Neuronal stem cell (in vitro differentiated cells): ENCODE measurements at regions not wholly inside any gene's neighbourhood (a gene's known extent, or its start where the extent isn't known, plus 50 kb on each side); places are given as distances from the start of the nearest gene placed in this dataset.
A peak's percentile ranks its signal among the peaks of the same experiment; 100 is the strongest.

ENCODE experiments used
- DNase-seq: peaks from one replicate; pipeline ENCODE4 v3.0.0-alpha.2; 2013; ENCODE audit warnings: low spot score
- H2AFZ ChIP-seq: one replicate; pipeline ENCODE4 v1.6.1; 2013; ENCODE audit warnings: mild to moderate bottlenecking, low read length, inconsistent platforms
- H2AK5ac ChIP-seq: 2 replicates; pipeline ENCODE4 v1.6.1; 2013; ENCODE audit warnings: low read depth, mild to moderate bottlenecking, inconsistent platforms, low read length, moderate library complexity, mixed read lengths
- H2BK120ac ChIP-seq: 2 replicates; pipeline ENCODE4 v1.6.1; 2013; ENCODE audit warnings: low read depth, mild to moderate bottlenecking, inconsistent platforms, low read length, moderate library complexity, mixed read lengths
- H2BK12ac ChIP-seq: one replicate; pipeline ENCODE4 v1.6.1; 2013; ENCODE audit warnings: low read length, inconsistent platforms
- H2BK15ac ChIP-seq: 2 replicates; pipeline ENCODE4 v1.6.1; 2013; ENCODE audit warnings: mild to moderate bottlenecking, low read length, inconsistent platforms, mixed read lengths
- H2BK5ac ChIP-seq: one replicate; pipeline ENCODE4 v1.6.1; 2013; ENCODE audit warnings: inconsistent platforms, mild to moderate bottlenecking, low read length, moderate library complexity
- H3K14ac ChIP-seq: one replicate; pipeline ENCODE4 v1.6.1; 2013; ENCODE audit warnings: low read length, inconsistent platforms
- H3K18ac ChIP-seq: 2 replicates; pipeline ENCODE4 v1.6.1; 2013; ENCODE audit warnings: low read length, inconsistent platforms
- H3K23ac ChIP-seq: 2 replicates; pipeline ENCODE4 v1.6.1; 2013; ENCODE audit warnings: low read depth, mild to moderate bottlenecking, mixed read lengths, low read length, inconsistent platforms; ENCODE audit not compliant: poor library complexity
- H3K27ac ChIP-seq: replicated peaks from 3 replicates; pipeline ENCODE4 v1.5.1; 2013; ENCODE audit warnings: low read length, inconsistent platforms
- H3K27me3 ChIP-seq, 3 experiments: 2 replicates each; pipeline ENCODE4 v1.6.1; 2013; ENCODE audit warnings: low read length in 3 of 3, mild to moderate bottlenecking in 2 of 3, inconsistent platforms in 1 of 3, low read depth in 1 of 3, mixed read lengths in 1 of 3, moderate library complexity in 1 of 3; ENCODE audit not compliant: control insufficient read depth in 3 of 3, insufficient read depth in 3 of 3
- H3K36me3 ChIP-seq, 2 donors: replicated peaks in 1 of 2; 2 replicates each; pipeline ENCODE4 v1.6.1; 2013; ENCODE audit warnings: low read length in 2 of 2; ENCODE audit not compliant: control insufficient read depth in 2 of 2, insufficient read depth in 2 of 2
- H3K4ac ChIP-seq: 2 replicates; pipeline ENCODE4 v1.6.1; 2013; ENCODE audit warnings: inconsistent platforms, mild to moderate bottlenecking, low read length, moderate library complexity
- H3K4me1 ChIP-seq, 2 donors: 1 replicate in 1 of 2; 2 replicates in 1 of 2; pipeline ENCODE4 v1.6.1; 2013; ENCODE audit warnings: low read length in 2 of 2, low read depth in 1 of 2; ENCODE audit not compliant: control insufficient read depth in 2 of 2, insufficient read depth in 1 of 2
- H3K4me2 ChIP-seq: one replicate; pipeline ENCODE4 v1.6.1; 2013; ENCODE audit warnings: mild to moderate bottlenecking, low read length, inconsistent platforms; ENCODE audit not compliant: insufficient read depth, poor library complexity, severe bottlenecking
- H3K4me3 ChIP-seq, 2 donors: 2 replicates each; pipeline ENCODE4 v1.5.1; 2013; ENCODE audit warnings: low read length in 2 of 2, mild to moderate bottlenecking in 2 of 2, inconsistent platforms in 1 of 2, moderate library complexity in 1 of 2
- H3K79me1 ChIP-seq: one replicate; pipeline ENCODE4 v1.6.1; 2013; ENCODE audit warnings: low read depth, mild to moderate bottlenecking, inconsistent platforms, low read length, moderate library complexity
- H3K9ac ChIP-seq: one replicate; pipeline ENCODE4 v1.6.1; 2013; ENCODE audit warnings: mild to moderate bottlenecking, low read depth, low read length, inconsistent platforms; ENCODE audit not compliant: poor library complexity
- H3K9me3 ChIP-seq, 2 donors: replicated peaks in 1 of 2; 2 replicates each; pipeline versions ENCODE3 to v1.6.1; 2013; ENCODE audit warnings: low read length in 2 of 2, mild to moderate bottlenecking in 2 of 2, inconsistent platforms in 1 of 2, low read depth in 1 of 2, mixed read lengths in 1 of 2, moderate library complexity in 1 of 2; ENCODE audit not compliant: control insufficient read depth in 2 of 2, insufficient read depth in 1 of 2
- H4K8ac ChIP-seq: one replicate; pipeline ENCODE4 v1.6.1; 2013; ENCODE audit warnings: low read depth, mild to moderate bottlenecking, inconsistent platforms, low read length, moderate library complexity
- H4K91ac ChIP-seq: one replicate; pipeline ENCODE4 v1.6.1; 2013; ENCODE audit warnings: low read length, low read depth, mild to moderate bottlenecking, inconsistent platforms; ENCODE audit not compliant: poor library complexity
- WGBS, 2 donors: extraction: QIAGEN DNeasy Blood & Tissue Kit; methylation state at CpG; one replicate each; pipeline ENCODE4 v1.1.7; 2013; ENCODE audit warnings: missing lambda C conversion rate in 2 of 2, mixed read lengths in 1 of 2; ENCODE audit not compliant: insufficient read length in 2 of 2, insufficient replicate concordance in 1 of 2; ENCODE audit errors: extremely low coverage in 2 of 2; 5-methylcytosine and 5-hydroxymethylcytosine counted together

DNA sequence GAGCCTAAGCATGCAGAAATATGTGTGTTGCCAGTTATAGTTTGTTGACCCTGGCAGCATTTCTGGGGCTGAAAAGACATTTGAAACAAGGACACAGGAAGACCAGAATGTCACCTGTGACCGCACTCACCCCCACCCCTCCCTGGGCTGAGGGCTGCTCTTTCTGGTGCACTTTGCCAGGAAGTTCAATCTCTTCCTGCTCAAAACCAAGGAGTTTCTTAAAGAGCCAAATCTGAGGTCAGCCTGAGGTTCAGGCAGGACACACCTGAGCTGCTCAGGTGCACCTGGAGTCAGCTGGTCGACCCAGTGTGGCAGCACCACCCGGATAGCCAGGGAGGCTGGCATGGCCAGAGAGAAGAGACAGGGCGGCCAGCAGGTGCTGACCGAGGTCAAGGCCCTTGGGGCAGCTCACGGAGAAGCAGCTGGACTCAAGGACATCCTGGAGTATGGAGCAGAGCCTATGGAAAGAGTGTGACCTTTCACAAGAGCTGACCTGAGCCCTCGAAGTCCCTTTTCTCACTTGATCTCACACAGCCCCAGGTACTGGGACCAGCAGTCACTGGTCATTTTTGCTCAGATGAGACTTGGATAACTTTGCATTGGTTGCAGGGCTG lies 376.9 kb upstream of the IRX4 start:
- Histone ChIP-seq H3K36me3 (no peaks in the 10 kb centered on the region), H2BK5ac (peak overlapping the region; percentile 31)
- no CpG with 5 or more reads among the region's 7 CpGs for WGBS, 2 donors

DNA sequence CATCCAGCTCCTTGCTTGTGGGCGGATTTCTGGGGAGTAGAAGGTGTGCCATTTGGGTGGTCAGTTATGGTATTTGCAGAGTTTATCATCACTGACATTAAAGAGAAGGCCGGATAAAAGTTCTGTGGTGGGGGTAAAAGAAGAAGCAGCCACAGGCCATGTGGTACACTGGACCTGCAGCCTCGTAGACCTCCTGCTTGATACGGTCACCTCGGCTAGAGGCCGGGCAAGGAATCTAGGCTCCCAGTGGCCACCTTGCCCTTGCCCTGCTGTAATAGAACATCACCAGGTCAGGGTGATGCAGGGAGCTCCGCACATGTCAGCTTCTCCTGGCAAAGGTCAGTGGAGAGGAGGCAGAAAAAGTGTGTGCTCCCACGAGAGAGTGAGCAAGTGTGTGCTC lies 376.1 kb upstream of the IRX4 start:
- no peak overlapping the region for H3K23ac ChIP-seq
- no peak overlapping the region for H2AFZ ChIP-seq
- no peak overlapping the region for H3K4me2 ChIP-seq
- no peak overlapping the region for H2BK12ac ChIP-seq
- H3K18ac ChIP-seq = no peak overlapping the region
- H3K4me1 ChIP-seq = peaks cover 2 to 10% of the 10 kb centered on the region in 2 donors
- H3K27me3 ChIP-seq = no peaks in the 10 kb centered on the region
- no peak overlapping the region for H3K4me3 ChIP-seq
- peaks cover 0 to 2% of the 10 kb centered on the region in 2 donors for H3K9me3 ChIP-seq
- H4K8ac ChIP-seq = no peak overlapping the region
- no peak overlapping the region for H3K4ac ChIP-seq
- H2BK5ac ChIP-seq = no peak overlapping the region
- H2BK120ac ChIP-seq = no peak overlapping the region
- no peak overlapping the region for H3K14ac ChIP-seq
- no peak overlapping the region for H3K9ac ChIP-seq
- H2AK5ac ChIP-seq = peak overlapping the region; percentile 47
- H2BK15ac ChIP-seq = no peak overlapping the region
- DNase-seq = no peak
- H4K91ac ChIP-seq = no peak overlapping the region
- H3K36me3 ChIP-seq = no peaks in the 10 kb centered on the region
- WGBS, 2 donors = no CpG with 5 or more reads among the region's 8 CpGs
- H3K79me1 ChIP-seq = no peaks in the 10 kb centered on the region
- H3K27ac ChIP-seq = no peak overlapping the region

More for the DNA sequence above, 376.9 kb upstream of the IRX4 start:
- Histone ChIP-seq H4K8ac (no peak overlapping the region), H3K4ac (no peak overlapping the region), H3K79me1 (no peaks in the 10 kb centered on the region), H3K9me3 (peaks cover 0 to 2% of the 10 kb centered on the region in 2 donors), H3K9ac (no peak overlapping the region), H2BK120ac (no peak overlapping the region), H3K27me3 (no peaks in the 10 kb centered on the region), H3K14ac (no peak overlapping the region), H3K23ac (no peak overlapping the region), H3K27ac (no peak overlapping the region), H3K4me2 (no peak overlapping the region), H3K4me3 (no peak overlapping the region), H2AFZ (no peak overlapping the region), H3K18ac (no peak overlapping the region), H2BK12ac (peak overlapping the region; percentile 65), H2BK15ac (no peak overlapping the region), H3K4me1 (peaks cover 2 to 7% of the 10 kb centered on the region in 2 donors), H2AK5ac (peak overlapping the region; percentile 51), H4K91ac (no peak overlapping the region)
- DNase-seq = no peak

DNA sequence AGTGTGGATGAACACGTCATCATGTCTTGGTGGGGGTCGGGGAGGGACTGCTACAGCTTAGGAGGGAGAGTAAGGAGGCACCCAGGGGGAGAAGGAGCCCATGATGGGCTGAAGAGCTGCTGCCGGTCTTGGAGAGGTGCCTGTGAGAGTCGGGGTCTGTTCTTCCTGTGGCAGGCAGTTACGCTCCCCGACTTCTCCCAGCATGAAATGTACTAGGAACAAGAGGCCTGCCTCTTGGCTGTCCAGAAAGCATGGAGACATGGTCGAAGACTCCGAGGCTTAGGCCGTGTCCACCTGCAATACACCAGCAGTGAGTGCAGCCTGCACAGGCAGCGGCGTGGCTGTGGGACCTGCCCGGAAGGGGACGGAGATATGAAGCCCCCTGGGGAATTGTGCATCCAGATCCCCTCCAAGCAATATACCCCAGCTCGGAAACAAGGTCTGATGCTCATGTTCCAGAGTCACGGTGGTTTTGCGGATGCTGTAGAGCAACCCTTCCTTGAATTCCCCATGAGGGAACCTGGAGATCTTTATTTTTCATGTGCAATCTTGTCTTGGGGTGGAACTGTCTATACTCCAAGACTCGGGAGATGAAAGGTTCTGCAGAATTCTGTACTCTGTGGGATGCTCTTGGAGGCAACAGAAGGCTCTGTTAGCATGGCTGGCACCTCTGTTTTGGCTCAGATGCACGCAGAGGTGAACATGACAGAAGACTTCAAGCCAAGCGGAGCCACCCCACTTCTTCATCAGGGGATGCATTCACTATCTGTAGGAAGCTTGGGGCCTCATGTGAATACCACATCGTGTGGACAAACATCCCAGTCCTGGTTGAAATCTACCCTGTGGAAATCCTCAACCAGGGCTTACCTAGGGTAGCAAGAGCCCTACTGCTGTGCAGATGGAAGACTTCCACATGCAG lies 374.9 kb upstream of the IRX4 start:
- no peak overlapping the region for H3K23ac ChIP-seq
- no peak overlapping the region for H3K27ac ChIP-seq
- no peak overlapping the region for H3K9ac ChIP-seq
- H2BK15ac ChIP-seq = peak overlapping the region; percentile 60
- H3K18ac ChIP-seq = peak overlapping the region; percentile 78
- H3K4ac ChIP-seq = no peak overlapping the region
- H2BK12ac ChIP-seq = no peak overlapping the region
- H3K4me2 ChIP-seq = no peak overlapping the region
- no peak overlapping the region for H2AK5ac ChIP-seq
- DNase-seq = no peak
- no peaks in the 10 kb centered on the region for H3K79me1 ChIP-seq
- peak overlapping the region; percentile 73 for H4K8ac ChIP-seq
- H4K91ac ChIP-seq = no peak overlapping the region
- H3K14ac ChIP-seq = no peak overlapping the region
- H3K36me3 ChIP-seq = no peaks in the 10 kb centered on the region
- H2AFZ ChIP-seq = no peak overlapping the region
- WGBS, 2 donors = no CpG with 5 or more reads among the region's 20 CpGs
- H3K9me3 ChIP-seq = no peaks in the 10 kb centered on the region
- no peak overlapping the region for H2BK5ac ChIP-seq
- peaks cover 2 to 16% of the 10 kb centered on the region in 2 donors for H3K4me1 ChIP-seq
- H2BK120ac ChIP-seq = no peak overlapping the region
- no peaks in the 10 kb centered on the region for H3K27me3 ChIP-seq
- H3K4me3 ChIP-seq = no peak overlapping the region

DNA sequence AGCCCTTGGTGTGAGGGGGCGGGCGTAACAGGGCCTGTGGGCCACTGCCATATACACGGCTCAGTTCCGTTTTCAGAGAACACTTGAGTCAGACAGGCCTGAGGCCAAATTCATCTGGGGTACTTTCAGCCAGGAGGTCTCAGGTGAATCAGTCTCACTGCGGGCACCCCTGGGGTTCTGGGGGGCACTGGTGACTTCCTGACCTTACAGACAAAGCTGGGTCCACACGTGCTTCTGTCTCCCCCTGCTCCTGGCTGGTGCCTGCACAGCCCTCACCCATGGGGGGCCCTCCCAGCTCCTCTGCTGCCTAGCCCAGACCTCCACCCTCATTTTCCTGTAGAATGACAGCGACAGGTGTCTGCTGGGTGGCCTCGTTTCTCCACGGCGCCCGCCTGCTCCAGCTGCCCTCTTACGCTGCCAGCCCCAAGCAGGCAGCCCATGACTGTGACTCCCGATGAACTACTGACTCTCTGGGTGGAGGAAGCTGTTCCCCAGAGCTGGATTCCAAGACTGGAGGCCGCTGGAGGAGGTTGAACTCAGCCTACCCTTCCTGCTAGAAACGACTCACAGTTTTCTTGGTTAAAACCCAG lies 374.1 kb upstream of the IRX4 start:
- H4K8ac ChIP-seq = peak overlapping the region; percentile 73
- H3K27ac ChIP-seq = no peak overlapping the region
- no peak overlapping the region for H3K4ac ChIP-seq
- H3K79me1 ChIP-seq = no peaks in the 10 kb centered on the region
- no peaks in the 10 kb centered on the region for H3K36me3 ChIP-seq
- peaks cover 4 to 16% of the 10 kb centered on the region in 2 donors for H3K4me1 ChIP-seq
- H2BK5ac ChIP-seq = no peak overlapping the region
- peak overlapping the region; percentile 60 for H2BK15ac ChIP-seq
- DNase-seq = no peak
- H3K27me3 ChIP-seq = no peaks in the 10 kb centered on the region
- H2BK120ac ChIP-seq = no peak overlapping the region
- WGBS, 2 donors = no CpG with 5 or more reads among the region's 15 CpGs
- no peak overlapping the region for H3K9ac ChIP-seq
- no peak overlapping the region for H2AK5ac ChIP-seq
- H3K4me3 ChIP-seq = no peak overlapping the region
- H3K18ac ChIP-seq = peak overlapping the region; percentile 78
- H3K4me2 ChIP-seq = no peak overlapping the region
- H3K14ac ChIP-seq = no peak overlapping the region
- H4K91ac ChIP-seq = peak overlapping the region; percentile 57
- H3K9me3 ChIP-seq = no peaks in the 10 kb centered on the region
- H2AFZ ChIP-seq = no peak overlapping the region
- no peak overlapping the region for H3K23ac ChIP-seq
- H2BK12ac ChIP-seq = no peak overlapping the region
